Fibroblast of skin of back (primary cell): ENCODE measurements at regions not wholly inside any gene's neighbourhood (a gene's known extent, or its start where the extent isn't known, plus 50 kb on each side); places are given as distances from the start of the nearest gene placed in this dataset.

Experiments used
- DNase-seq: peaks from one replicate; pipeline ENCODE4 v3.0.0-alpha.2; 2013

DNA sequence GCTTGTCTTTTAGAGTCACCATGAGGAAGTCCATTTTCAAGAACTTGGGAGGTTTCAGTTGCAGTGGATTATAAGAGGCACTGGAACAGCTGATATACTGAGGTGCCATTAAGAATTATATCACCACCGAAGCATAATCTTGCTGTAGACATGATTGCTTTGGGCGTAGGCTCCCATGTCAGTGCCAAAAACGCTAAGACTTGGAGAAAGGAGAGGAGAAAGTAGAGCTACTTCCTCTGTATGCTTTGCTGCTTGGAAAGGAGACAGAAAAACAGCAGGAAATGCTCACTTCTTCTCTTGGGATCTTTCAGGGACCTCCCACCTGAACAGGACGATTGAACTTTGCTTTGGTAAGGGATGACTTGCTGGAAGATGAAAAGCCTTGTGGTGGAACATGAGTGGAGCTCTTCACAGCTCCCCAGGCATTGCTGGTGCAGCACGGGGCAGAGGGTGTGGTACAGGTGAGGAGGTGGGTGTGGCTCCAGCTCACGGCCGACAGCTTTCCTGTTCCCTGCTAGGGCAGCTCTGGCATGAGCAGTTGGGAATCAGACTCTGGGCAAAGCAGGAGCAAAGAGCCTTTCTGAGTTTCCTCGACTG lies 190.4 kb upstream of the JAG1 start:
- peak; percentile 40 for DNase-seq

DNA sequence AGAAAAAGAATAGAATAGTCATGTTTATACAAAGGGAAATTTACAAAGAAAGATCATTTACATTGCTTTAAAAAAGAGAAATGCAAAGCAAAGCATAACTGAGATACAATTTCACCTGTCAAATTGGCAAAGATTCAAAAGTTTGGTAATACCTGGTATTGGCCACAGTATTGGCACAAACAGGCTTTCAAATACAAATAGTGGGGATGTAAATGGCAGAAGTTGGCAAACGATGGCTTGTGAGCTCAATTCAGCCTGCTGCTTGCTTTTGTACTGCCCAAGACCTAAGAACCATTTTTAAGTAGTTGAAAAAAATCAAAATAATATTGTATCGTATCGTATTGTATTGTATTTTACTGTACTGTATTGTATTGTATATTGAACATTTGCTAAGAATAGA lies 194.5 kb upstream of the JAG1 start:
- no peak for DNase-seq

DNA sequence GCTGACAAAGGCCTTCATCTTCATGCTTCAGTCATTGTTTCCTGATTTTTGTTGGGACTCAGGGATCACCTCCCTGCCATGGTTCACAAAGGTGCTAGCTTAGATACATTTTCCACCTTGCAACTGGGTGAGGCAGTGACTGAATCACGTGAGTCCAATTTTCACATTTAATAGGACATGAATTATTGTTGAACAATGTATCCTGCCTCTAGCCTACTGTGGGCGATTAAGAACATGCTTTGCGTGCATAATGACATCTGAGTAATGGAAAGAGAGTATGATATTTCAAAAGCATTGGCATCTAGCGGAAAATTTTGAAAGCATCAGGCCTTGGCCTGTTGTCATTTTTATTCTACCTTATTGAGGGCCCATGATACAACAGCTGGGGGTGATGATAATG lies 199.2 kb upstream of the JAG1 start:
- DNase-seq: no peak

DNA sequence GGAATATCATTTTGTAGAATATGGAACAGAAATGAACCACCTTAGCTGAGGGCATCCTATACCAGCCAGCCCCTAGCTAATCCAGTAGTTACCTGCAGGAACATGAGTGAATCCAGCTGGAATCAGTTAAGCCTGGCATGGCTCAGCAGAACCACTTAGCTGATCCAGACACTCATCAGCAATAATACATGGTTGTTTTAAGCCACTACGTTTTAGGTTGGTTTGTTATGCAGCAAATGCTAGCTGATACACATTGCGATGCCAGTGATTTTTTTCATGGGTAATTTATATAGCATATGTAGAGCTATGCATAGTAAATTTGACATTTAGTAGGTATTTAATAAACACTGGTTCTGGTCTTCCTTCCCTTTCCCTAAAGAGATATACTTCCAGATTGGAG lies 201.9 kb upstream of the JAG1 start:
- no peak for DNase-seq

DNA sequence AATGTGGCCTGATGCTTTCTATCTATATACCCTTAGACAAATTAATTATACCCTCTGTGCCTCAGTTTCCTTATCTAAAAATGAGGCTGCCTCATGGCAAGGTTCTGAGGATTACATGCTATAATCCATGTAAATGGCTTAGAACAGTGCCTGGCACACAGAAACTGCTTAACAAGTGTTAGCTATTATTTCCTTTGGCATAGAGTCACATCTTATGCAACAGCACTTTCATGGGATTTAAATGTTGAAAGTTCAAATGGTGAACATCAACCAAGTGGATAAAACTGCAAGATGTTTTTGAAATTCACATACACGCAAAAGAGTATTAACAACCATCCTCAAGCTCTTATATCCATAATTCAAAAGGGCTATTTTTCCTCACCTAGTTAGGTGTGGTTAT lies 202.8 kb upstream of the JAG1 start:
- DNase-seq: no peak

DNA sequence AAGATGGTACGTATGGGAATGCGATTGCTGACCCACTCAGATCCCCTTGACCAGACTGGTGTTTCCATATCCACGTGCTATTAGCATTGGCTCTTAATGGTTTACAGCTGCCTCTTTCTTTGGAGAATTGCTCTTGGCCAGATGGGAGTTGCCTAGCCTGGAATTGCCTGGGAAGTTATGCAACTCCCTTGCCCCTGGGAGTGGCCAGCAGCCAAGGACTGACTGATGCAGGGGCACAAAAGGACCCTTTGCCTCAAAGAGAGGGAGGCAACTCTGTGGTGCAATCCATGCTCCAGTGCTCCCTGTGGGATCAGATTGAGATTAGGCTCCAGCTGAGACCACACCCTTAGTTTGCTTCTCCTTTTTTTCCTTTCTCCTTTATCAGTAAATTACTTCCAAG lies 203.5 kb upstream of the JAG1 start:
- DNase-seq: no peak

DNA sequence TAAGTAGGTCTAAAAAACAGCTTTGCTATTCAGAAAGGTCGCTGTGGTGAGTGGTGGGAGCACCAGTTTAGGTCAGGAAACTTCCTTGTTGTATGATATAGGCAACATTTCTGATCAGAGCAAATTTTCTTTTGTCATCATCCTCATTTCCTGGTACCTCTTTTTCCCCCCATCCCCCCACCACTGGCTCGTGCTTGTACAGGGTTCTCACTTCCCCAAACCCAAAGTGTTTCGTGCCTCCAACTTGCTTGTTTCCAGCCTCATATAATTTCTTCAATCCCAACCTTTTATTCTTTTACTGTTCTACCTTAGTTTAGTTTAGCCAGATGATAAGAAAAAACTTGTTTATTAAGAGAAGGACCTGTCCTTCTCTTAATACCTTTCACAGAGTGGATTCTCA lies 209.4 kb upstream of the JAG1 start:
- no peak for DNase-seq

DNA sequence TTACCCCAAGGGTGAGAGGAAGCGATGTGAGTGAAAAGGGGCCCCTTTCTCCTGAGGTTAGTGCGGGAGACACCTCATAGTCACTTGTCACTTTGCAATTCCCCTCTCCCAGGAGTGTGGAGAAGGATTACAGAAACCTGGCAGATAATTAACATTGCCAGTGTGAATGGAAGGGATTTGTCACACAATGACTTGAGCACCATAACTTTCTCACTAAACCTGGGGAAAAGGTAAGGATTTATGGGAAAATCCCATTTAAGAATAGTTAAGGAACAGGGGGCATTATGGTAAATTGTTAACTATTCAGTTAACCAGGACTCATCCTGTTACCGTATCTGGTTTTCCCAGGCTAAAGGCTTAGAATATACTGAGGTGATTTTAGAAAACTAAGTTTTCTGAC lies 219.5 kb upstream of the JAG1 start:
- DNase-seq: no peak

DNA sequence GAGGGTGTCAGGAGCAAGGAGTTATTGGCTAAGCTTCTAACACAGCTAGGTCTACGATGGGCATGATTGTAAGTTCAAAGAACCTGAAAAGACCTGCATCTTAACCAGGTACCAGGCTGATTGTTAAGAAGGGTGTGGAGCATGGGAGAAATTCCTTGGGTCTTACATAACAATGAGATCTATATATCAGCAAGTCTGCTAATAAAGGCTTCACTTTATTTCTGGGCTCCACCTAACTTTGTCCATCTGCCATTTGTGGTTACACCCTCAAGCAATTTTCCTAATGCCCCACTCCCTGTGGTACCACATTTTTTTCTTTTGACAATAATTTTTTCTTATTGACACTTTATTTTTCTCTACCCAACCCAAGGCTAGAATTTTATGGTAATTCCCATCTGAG lies 223.5 kb upstream of the JAG1 start:
- no peak for DNase-seq

DNA sequence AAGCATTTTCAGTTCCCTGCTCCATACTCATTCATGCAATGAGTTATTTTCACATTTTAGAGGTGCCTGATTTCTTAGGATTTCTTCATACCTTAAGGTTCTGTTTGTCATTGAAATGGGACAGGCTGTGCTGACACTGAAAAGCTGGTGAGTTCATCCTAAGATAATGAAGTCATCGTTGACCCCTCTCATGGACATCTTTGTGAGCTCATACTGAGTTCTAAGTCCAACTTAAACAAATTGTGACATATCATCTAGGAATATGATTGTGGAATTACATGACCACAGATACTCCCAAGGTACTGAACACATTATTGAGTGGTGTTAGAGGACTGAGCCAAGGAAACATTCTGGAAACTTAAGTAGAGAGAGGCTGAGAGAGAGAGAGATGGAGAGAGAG lies 224.8 kb upstream of the JAG1 start:
- DNase-seq: peak; percentile 61

DNA sequence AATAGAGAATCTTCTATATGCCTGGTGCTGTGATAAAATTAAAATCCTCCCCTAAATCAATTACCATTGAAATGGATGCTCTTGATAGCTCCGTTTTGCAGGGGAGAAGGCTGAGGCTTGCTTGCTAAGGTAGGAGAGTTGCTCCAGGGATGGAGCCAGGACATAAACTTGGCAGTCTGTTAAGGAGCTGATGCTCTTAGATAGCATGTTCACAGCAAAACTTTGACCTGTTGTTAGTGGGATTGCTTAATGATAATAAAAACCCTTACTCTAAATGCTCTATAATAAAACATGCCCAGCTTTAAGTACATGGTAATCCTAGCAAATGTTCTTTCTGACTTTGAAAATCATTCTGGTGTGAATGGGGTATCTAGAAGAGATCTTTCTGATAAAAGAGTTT lies 228.4 kb upstream of the JAG1 start:
- no peak for DNase-seq

DNA sequence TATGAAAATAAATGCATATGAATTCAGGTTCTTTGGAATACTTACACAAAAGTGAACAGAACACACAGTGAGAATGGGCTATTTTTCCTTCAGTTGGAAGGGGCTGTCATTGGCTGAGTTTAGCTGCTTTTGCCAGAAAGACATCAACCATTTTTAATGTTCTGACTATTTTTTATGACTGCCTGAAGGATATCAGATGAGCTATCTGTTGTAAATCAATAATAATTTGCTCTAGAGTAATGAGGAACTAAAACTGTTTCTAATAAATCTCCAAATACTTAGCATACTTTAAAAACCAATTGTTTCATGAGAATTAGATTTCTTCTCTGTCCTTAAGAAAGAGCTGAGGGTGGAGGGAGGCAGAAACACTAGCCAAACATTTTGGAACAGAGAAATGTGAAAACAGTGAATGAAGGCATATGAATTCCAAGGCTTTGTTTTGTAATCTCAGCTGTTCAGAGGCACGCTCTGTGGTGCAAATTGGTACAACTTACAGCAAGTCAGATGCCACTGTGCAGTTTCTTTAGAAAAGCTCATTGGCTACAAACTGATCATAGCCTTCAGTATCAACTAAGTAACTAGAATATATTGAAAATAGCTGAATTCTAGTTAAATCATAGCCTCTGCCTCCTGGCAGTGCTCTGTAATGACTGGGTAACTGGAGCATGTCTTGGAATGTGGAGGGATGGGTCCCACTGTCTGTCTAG lies 228.9 kb upstream of the JAG1 start:
- peak; percentile 59 for DNase-seq

DNA sequence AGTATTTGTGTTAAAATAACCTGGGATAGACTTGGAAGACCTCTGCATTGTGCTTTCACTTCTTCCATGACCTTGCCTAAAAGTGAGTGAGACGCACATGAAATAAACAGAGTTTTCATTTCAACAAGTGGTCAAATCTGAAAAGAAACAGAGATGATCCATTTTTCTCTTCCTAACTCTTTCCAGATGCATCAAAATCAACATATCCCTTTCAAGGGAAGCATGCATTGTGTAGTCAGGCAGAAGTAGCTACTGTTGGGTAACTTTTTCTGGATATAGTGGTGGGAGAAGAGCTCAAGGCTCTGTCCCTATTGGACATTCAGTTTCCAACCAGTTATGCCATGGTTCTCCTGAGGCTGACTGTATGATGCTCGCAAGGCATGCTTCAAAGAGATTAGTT lies 233.0 kb upstream of the JAG1 start:
- DNase-seq: no peak

DNA sequence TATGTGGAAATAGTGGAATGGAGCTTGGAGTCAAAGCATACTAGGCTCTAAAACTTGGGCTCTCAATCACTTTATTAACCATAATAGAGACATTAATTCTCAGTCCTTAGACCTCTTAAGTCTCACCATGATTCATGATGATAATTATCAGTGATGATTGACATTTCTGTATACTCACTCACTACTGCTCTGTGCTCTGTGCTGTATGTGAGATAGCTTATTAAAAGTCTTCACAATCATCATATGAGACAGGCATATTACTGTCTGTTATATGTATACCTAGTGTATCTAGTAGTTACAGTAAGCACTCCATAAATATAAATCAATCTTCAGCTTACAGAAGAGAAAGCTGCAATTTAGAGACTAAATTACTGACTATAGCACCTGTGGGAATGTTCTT lies 236.0 kb upstream of the JAG1 start:
- no peak for DNase-seq

DNA sequence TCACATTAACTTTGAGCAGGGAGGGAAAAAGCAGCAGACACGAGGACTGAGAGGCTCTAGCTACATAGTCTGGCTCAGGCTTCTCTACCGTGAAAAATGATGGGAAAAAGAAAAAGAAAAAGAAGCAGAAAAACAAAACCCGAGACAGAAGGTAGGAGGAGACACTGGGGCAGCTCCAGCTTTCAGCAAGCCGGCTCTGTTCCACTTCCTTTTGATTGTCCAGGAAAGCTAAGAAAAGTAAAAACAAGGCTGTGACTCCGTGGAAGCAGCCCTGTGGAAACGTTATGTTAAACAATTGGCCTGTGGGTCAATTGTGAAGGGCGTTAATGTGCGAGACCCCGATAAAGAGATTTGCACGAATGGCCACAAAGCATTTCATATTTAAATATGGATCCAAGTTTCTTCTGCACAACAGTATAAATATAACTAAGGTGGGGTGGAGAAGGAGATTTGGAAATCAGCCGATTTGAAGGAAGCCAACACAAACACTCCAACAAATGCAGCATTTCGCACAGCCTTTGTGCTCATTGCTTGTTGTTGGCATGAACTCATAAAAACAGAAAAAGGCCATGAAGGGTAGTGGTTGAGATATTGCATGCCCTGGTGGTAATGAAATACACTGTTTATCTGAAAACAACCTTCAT lies 236.9 kb upstream of the JAG1 start:
- DNase-seq: no peak

DNA sequence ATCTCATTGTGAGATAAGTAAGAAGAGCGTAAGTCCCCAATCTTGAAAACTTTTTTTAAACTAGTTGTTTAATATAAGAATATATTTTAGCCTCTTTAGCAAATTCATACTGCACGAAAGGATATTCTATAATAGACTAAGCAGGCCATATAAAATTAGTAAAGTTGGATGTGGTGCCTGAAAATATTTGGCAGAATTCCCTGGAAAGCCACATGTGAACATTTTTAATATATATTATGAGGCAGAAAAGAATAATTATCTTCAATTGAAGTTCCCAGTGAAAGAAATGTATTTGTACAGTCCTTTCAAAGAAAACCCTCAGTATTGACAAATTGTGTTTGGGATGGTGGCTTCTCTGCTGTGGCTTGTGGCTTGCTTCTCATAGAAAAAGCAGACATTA lies 237.5 kb upstream of the JAG1 start:
- DNase-seq: no peak

DNA sequence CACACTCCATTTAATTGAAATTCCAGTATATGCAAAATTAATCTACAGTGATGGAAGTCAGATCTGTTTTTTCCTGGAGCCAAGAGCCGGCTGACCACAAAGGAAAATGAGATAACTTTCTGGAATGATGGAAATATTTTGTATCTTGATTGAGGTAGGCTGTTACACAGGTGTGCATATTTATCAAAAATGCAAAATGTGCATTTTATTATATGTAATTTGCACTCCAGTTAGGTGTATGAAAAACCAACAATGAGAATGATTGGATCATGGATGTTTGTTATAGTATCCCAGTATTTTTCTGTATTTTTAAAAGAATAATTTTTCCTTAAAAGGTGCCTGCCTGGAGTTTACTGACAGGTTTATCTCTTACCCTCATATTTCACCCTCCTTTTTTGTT lies 242.0 kb upstream of the JAG1 start:
- no peak for DNase-seq

DNA sequence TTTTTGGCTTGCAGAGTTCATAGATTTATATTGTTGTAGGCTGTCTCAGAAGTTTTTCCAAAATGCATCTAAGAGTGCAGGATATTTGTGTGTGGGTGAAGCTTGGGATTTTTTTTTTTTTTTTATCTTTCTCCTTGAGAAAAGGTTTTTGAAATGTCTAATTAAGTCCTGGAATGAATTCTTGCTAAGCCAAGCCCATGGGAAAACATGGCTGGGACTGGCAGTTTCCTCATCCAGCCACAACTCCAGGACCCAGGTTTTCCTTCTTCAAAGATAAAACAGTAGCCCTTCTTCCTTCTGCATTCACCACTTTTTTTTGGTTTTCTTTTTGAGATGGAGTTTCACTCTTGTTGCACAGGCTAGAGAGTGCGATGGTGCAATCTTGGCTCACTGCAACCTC lies 242.5 kb upstream of the JAG1 start:
- peak; percentile 32 for DNase-seq

DNA sequence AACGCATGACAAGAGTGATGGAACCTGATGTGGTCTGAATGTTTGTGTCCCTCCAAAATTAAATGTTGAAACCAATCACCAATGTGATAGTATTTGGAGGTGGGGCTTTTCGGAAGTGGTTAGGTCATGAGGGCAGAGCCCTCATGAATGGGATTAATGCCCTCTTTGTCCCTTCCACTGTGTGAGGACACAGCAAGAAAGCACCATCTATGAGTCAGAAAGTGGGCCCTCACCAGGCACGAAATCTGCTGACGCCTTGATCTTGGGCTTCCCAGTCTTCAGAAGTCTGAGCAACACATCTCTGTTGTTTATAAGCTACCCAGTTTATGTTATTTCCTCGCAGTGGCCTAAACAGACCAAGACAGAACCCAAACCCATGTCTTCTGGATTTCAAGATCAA lies 244.0 kb upstream of the JAG1 start:
- DNase-seq: no peak

DNA sequence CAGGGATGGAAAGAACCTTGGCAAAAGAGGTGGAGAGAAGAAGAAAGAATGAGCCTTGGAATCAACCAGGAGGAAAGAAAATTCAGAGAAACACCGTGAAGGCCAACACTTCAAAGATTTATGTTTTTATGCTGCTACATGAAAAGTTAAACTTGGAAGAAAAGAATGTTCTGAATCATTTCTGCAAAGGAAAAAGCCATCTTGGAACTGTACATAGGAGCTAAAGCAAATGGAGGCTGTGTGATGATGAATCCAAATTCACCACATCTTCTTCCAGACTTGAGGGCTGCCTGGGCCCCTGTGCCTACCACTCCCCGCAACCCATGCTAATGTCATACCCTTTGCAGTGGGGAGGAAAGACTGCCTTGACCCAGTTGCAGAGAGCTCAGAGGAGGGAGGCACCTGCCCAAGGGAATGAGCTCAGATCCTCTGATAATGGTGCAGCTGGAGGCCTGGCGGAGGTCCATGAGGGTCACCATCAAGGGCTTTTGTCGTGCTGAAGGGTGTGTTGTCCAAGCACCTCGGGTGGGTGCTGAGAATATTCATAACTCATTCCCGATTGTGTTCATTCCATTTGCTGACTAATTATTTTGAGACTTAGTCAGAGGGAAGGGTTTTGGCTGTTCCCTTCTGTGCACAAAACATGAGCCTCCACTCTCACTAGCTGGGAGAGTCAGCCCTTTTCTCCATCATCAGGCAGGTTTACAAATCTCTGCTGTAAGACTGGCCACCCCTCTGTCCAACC lies 245.8 kb upstream of the JAG1 start:
- DNase-seq: peak; percentile 97

DNA sequence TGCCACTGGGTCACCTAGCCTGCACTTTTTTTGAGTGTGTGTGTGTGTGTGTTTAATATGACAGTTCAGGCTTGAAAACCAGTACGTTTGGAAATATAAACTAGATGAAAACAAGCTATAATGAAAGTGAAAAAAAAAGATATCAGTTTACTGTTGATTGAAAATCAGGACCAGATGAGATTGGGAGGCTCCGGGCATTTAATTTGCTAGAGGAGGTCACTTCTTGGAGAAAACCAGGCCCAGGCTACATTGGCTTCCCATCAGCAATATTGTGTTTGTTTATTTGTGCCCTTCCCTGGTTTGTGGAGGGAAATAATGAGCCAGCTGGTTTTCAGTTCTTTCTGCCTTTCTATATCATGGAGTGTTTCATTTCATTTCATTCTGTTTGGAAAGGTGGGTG lies 246.6 kb upstream of the JAG1 start:
- DNase-seq: no peak

DNA sequence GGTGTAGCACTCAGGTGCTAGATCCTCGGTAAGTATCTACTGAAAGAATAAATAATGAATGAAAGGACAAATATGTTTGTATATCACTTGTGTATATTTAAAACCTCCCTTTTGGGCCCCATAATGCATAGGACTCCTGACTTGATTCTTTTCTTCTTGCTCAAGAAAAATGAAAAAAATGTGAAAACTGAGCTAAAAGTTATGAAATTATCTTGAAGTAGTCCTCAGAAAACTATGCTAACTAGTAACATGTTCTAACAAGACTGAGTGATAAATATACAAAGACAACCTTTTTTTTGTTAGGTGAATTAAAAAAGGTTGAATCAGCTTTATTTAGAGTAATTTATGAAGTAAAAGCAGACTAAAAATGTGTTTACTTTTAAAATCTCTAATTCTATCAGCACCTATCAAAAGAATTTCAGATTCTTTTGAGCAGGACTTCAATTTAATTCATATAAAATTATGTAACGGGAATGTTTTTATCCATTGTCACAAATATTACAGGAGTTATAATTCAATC lies 247.8 kb upstream of the JAG1 start:
- DNase-seq: peak; percentile 35

DNA sequence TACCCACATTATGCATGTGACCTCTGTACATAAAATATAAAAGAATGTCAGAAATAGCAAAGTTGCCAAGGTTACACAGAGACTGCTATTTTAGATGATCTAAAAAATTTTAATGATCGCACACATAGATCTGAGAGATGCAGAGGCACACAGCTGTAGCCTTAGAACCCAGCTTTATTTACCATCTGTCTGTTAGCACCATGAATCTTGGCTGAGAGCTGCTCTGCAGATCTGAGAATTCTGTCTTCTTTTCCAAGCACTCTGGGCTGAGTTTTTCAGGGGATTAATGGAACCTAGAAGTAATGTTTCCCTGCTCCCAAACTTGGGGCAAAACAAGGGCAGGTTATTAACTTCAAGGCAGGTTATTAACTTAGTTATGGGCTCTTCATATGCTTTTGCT lies 248.7 kb upstream of the JAG1 start:
- peak; percentile 63 for DNase-seq

DNA sequence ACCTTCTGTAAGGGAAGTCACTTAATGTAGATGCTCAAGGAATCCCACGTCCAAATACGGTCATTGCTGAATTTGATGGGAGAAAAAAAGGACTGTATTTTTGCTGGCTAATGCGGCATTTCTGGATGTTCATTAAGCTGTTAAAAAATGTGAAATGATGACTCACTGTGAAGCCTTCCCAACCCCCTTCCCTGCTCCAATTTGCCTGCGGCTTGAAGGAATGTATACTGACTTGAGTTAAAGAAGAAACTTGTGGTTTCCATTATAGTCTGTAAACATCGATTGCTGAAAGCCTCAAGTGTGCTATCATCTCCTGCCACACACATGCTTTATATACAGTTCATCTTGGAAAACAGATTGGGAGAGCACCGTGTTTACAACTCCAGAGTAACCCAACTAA lies 249.1 kb upstream of the JAG1 start:
- DNase-seq: peak; percentile 99
